RWPE2 (cell line): ENCODE measurements at regions not wholly inside any gene's neighbourhood (a gene's known extent, or its start where the extent isn't known, plus 50 kb on each side); places are given as distances from the start of the nearest gene placed in this dataset.

Experiments
- ATAC-seq: fragments of 200-7000 bp; cut with Tn5 transposase; 3 replicates; pipeline ENCODE4 v1.9.1; 2021; ENCODE audit warnings: low read depth
- DNase-seq: peaks from one replicate; pipeline ENCODE4 v3.0.0-alpha.2; 2020; ENCODE audit warnings: low spot score
- H3K27ac ChIP-seq: fragments of 450-650 bp; 2 replicates; pipeline ENCODE4 v1.5.1; 2017; ENCODE audit warnings: mild to moderate bottlenecking; ENCODE audit not compliant: poor library complexity, severe bottlenecking
- H3K27me3 ChIP-seq: fragments of 250-450 bp; sonication (Bioruptor Pico); 2 replicates; pipeline ENCODE4 v1.5.1; 2021; ENCODE audit warnings: mild to moderate bottlenecking, moderate library complexity; ENCODE audit not compliant: insufficient read depth, poor library complexity, severe bottlenecking
- H3K36me3 ChIP-seq: fragments of 250-450 bp; sonication (Bioruptor Pico); 2 replicates; pipeline ENCODE4 v1.5.1; 2020; ENCODE audit warnings: low read depth, mild to moderate bottlenecking, moderate library complexity
- H3K4me1 ChIP-seq: fragments of 250-450 bp; sonication (Bioruptor Pico); 2 replicates; pipeline ENCODE4 v1.5.1; 2021; ENCODE audit warnings: mild to moderate bottlenecking, moderate library complexity; ENCODE audit not compliant: insufficient read depth, poor library complexity, severe bottlenecking
- H3K4me3 ChIP-seq: fragments of 250-450 bp; sonication (Bioruptor Pico); 2 replicates; pipeline ENCODE4 v1.5.1; 2021; ENCODE audit warnings: mild to moderate bottlenecking, moderate library complexity; ENCODE audit not compliant: severe bottlenecking
- H3K9me3 ChIP-seq: fragments of 250-450 bp; sonication (Bioruptor Pico); 2 replicates; pipeline ENCODE4 v1.5.1; 2021; ENCODE audit warnings: mild to moderate bottlenecking, moderate library complexity; ENCODE audit not compliant: severe bottlenecking
- CTCF ChIP-seq: fragments of 450-650 bp; IDR thresholded peaks from one replicate; pipeline ENCODE4 v1.5.1; 2017; ENCODE audit warnings: mild to moderate bottlenecking, moderate library complexity; ENCODE audit not compliant: poor library complexity, severe bottlenecking

- Histone ChIP-seq H3K9me3 (no peaks in the 10 kb centered on the region), H3K4me1 (no peaks in the 10 kb centered on the region), H3K27ac (no peak overlapping the region), H3K4me3 (no peak overlapping the region), H3K36me3 (no peaks in the 10 kb centered on the region), H3K27me3 (no peaks in the 10 kb centered on the region)
- ATAC-seq = no peak
- DNase-seq = no peak
- TF ChIP-seq CTCF = no peak
Measured at GRCh38 chr18:66160007-66160406, 409.2 kb downstream of the CDH7 start.

GRCh38 chr18:66159451-66159850 is 408.6 kb downstream of the CDH7 start:
- H3K9me3 ChIP-seq = no peaks in the 10 kb centered on the region
- no peaks in the 10 kb centered on the region for H3K36me3 ChIP-seq
- no peak for ATAC-seq
- no peaks in the 10 kb centered on the region for H3K27me3 ChIP-seq
- TF ChIP-seq CTCF = no peak
- H3K4me3 ChIP-seq = no peak overlapping the region
- no peaks in the 10 kb centered on the region for H3K4me1 ChIP-seq
- DNase-seq = no peak
- H3K27ac ChIP-seq = no peak overlapping the region

- no peak for TF ChIP-seq CTCF
- Histone ChIP-seq H3K4me3 (no peak overlapping the region), H3K36me3 (no peaks in the 10 kb centered on the region), H3K27ac (no peak overlapping the region), H3K27me3 (no peaks in the 10 kb centered on the region), H3K9me3 (no peaks in the 10 kb centered on the region), H3K4me1 (no peaks in the 10 kb centered on the region)
- ATAC-seq (no peak), DNase-seq (no peak)
Measured at GRCh38 chr18:66156946-66157687, 406.3 kb downstream of the CDH7 start.

GRCh38 chr18:66150650-66151049 is 399.8 kb downstream of the CDH7 start:
- Histone ChIP-seq H3K27me3 (no peaks in the 10 kb centered on the region), H3K4me1 (no peaks in the 10 kb centered on the region), H3K4me3 (no peak overlapping the region), H3K9me3 (no peaks in the 10 kb centered on the region), H3K36me3 (no peaks in the 10 kb centered on the region), H3K27ac (no peak overlapping the region)
- no peak for TF ChIP-seq CTCF
- DNase-seq (no peak), ATAC-seq (no peak)

- no peak for DNase-seq
- no peaks in the 10 kb centered on the region for H3K27me3 ChIP-seq
- no peaks in the 10 kb centered on the region for H3K36me3 ChIP-seq
- H3K4me1 ChIP-seq = no peaks in the 10 kb centered on the region
- TF ChIP-seq CTCF = no peak
- no peak overlapping the region for H3K4me3 ChIP-seq
- H3K9me3 ChIP-seq = no peaks in the 10 kb centered on the region
- no peak overlapping the region for H3K27ac ChIP-seq
- ATAC-seq = no peak
Measured at GRCh38 chr18:66143029-66143428, 392.2 kb downstream of the CDH7 start.
